ENCODE measurements at regions not wholly inside any gene's neighbourhood (a gene's known extent, or its start where the extent isn't known, plus 50 kb on each side); places are given as distances from the start of the nearest gene placed in this dataset.

- TF ChIP-seq CTCF (conservative IDR thresholded peaks at IDR 0.05; ENCODE audit: low read depth, low read length): no peak
- H3K4me3 ChIP-seq (ENCODE audit: low read depth, low read length): no peak overlapping the region
- DNase-seq (ENCODE audit: low read depth): no peak
Observed at GRCh38 chr15:79592126-79592525, 160.0 kb downstream of the MINAR1 start.

GRCh38 chr15:79593119-79593869 is 161.2 kb downstream of the MINAR1 start:
- DNase-seq (ENCODE audit: low read depth): no peak
- H3K4me3 ChIP-seq (ENCODE audit: low read depth, low read length): no peak overlapping the region
- peak; percentile 31 for TF ChIP-seq CTCF (conservative IDR thresholded peaks at IDR 0.05; ENCODE audit: low read depth, low read length)

- H3K4me3 ChIP-seq (ENCODE audit: low read depth, low read length): no peak overlapping the region
- no peak for TF ChIP-seq CTCF (conservative IDR thresholded peaks at IDR 0.05; ENCODE audit: low read depth, low read length)
- no peak for DNase-seq (ENCODE audit: low read depth)
Observed at GRCh38 chr15:79595306-79595705, 163.2 kb downstream of the MINAR1 start.

- peak; percentile 99 for TF ChIP-seq CTCF (conservative IDR thresholded peaks at IDR 0.05; ENCODE audit: low read depth, low read length)
- DNase-seq (ENCODE audit: low read depth): peak; percentile 42
- no peak overlapping the region for H3K4me3 ChIP-seq (ENCODE audit: low read depth, low read length)
Observed at GRCh38 chr15:79595995-79596622, 164.0 kb downstream of the MINAR1 start.

- H3K4me3 ChIP-seq (ENCODE audit: low read depth, low read length): no peak overlapping the region
- no peak for DNase-seq (ENCODE audit: low read depth)
- TF ChIP-seq CTCF (conservative IDR thresholded peaks at IDR 0.05; ENCODE audit: low read depth, low read length): no peak
Observed at GRCh38 chr15:79598639-79599038, 166.5 kb downstream of the MINAR1 start.

GRCh38 chr15:79601405-79602086 is 169.4 kb downstream of the MINAR1 start:
- no peak for DNase-seq (ENCODE audit: low read depth)

More at GRCh38 chr15:79601405-79602086, 169.4 kb downstream of the MINAR1 start:
- TF ChIP-seq CTCF (conservative IDR thresholded peaks at IDR 0.05; ENCODE audit: low read depth, low read length): no peak
- no peak overlapping the region for H3K4me3 ChIP-seq (ENCODE audit: low read depth, low read length)
